ENCODE measurements at regions not wholly inside any gene's neighbourhood (a gene's known extent, or its start where the extent isn't known, plus 50 kb on each side); places are given as distances from the start of the nearest gene placed in this dataset.

DNA sequence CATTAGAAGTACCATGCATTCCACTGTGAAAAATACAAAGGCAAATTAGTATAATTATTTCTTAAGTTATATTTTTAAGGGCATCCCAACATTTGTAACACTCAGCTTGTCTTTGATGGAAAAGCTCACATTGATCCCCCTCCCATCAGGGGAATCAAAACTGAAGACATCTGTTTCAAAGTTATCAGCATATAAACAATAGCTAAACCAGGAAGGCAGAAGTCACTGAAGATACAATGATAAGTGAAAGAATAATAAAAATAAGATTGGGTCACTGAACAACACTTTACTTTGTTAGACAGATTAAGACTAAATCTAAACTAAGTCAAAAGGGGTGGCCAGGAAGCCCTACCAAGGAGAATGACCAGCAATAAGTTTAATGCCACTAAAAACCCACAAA is 801.9 kb upstream of the ACO1 start:
- Histone ChIP-seq H3K36me3 (ENCODE audit: control insufficient read depth in 2 of 2, insufficient read depth in 2 of 2, low read length in 1 of 2) (no peaks in the 10 kb centered on the region), H3K27me3 (replicated peaks in 1 of 2; ENCODE audit: control insufficient read depth in 2 of 2, insufficient read depth in 2 of 2, low read length in 1 of 2) (no peaks in the 10 kb centered on the region), H3K4me3 (no peak overlapping the region), H3K4me2 (ENCODE audit: control insufficient read depth, insufficient read depth) (no peak overlapping the region), H2AFZ (ENCODE audit: control insufficient read depth, low read depth, low read length) (no peak overlapping the region), H3K4me1 (ENCODE audit: control insufficient read depth, insufficient read depth, low read length) (no peaks in the 10 kb centered on the region), H4K20me1 (ENCODE audit: control insufficient read depth, insufficient read depth) (no peaks in the 10 kb centered on the region), H3K79me2 (ENCODE audit: control insufficient read depth, insufficient read depth, low read length) (no peaks in the 10 kb centered on the region), H3K9me3 (replicated peaks; ENCODE audit: control insufficient read depth, insufficient read depth, low read length) (no peaks in the 10 kb centered on the region), H3K27ac (ENCODE audit: control insufficient read depth, insufficient read depth) (no peak overlapping the region), H3K9ac (ENCODE audit: control insufficient read depth, insufficient read depth, low read length) (no peak overlapping the region)
- FAIRE-seq (no peak), ATAC-seq (no peak), DNase-seq (ENCODE audit: low read depth, low spot score) (no peak)
- TF ChIP-seq, protein P1, sequence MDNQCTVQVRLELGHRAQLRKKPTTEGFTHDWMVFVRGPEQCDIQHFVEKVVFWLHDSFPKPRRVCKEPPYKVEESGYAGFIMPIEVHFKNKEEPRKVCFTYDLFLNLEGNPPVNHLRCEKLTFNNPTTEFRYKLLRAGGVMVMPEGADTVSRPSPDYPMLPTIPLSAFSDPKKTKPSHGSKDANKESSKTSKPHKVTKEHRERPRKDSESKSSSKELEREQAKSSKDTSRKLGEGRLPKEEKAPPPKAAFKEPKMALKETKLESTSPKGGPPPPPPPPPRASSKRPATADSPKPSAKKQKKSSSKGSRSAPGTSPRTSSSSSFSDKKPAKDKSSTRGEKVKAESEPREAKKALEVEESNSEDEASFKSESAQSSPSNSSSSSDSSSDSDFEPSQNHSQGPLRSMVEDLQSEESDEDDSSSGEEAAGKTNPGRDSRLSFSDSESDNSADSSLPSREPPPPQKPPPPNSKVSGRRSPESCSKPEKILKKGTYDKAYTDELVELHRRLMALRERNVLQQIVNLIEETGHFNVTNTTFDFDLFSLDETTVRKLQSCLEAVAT (IDR thresholded peaks at IDR 0.05) = no peak
- TF ChIP-seq, protein P2, sequence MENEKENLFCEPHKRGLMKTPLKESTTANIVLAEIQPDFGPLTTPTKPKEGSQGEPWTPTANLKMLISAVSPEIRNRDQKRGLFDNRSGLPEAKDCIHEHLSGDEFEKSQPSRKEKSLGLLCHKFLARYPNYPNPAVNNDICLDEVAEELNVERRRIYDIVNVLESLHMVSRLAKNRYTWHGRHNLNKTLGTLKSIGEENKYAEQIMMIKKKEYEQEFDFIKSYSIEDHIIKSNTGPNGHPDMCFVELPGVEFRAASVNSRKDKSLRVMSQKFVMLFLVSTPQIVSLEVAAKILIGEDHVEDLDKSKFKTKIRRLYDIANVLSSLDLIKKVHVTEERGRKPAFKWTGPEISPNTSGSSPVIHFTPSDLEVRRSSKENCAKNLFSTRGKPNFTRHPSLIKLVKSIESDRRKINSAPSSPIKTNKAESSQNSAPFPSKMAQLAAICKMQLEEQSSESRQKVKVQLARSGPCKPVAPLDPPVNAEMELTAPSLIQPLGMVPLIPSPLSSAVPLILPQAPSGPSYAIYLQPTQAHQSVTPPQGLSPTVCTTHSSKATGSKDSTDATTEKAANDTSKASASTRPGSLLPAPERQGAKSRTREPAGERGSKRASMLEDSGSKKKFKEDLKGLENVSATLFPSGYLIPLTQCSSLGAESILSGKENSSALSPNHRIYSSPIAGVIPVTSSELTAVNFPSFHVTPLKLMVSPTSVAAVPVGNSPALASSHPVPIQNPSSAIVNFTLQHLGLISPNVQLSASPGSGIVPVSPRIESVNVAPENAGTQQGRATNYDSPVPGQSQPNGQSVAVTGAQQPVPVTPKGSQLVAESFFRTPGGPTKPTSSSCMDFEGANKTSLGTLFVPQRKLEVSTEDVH (IDR thresholded peaks at IDR 0.05; ENCODE audit: low read depth, partially characterized antibody) = no peak
- no peak for TF ChIP-seq RCOR1 (conservative IDR thresholded peaks at IDR 0.05; ENCODE audit: low read depth, low read length)
- no peak for TF ChIP-seq IKZF2 (IDR thresholded peaks at IDR 0.05)
- TF ChIP-seq, protein P3, sequence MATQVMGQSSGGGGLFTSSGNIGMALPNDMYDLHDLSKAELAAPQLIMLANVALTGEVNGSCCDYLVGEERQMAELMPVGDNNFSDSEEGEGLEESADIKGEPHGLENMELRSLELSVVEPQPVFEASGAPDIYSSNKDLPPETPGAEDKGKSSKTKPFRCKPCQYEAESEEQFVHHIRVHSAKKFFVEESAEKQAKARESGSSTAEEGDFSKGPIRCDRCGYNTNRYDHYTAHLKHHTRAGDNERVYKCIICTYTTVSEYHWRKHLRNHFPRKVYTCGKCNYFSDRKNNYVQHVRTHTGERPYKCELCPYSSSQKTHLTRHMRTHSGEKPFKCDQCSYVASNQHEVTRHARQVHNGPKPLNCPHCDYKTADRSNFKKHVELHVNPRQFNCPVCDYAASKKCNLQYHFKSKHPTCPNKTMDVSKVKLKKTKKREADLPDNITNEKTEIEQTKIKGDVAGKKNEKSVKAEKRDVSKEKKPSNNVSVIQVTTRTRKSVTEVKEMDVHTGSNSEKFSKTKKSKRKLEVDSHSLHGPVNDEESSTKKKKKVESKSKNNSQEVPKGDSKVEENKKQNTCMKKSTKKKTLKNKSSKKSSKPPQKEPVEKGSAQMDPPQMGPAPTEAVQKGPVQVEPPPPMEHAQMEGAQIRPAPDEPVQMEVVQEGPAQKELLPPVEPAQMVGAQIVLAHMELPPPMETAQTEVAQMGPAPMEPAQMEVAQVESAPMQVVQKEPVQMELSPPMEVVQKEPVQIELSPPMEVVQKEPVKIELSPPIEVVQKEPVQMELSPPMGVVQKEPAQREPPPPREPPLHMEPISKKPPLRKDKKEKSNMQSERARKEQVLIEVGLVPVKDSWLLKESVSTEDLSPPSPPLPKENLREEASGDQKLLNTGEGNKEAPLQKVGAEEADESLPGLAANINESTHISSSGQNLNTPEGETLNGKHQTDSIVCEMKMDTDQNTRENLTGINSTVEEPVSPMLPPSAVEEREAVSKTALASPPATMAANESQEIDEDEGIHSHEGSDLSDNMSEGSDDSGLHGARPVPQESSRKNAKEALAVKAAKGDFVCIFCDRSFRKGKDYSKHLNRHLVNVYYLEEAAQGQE (IDR thresholded peaks at IDR 0.05; ENCODE audit: low read depth, low read length) = no peak
- TF ChIP-seq RAD51 (IDR thresholded peaks at IDR 0.05) = no peak
- no peak for TF ChIP-seq SIX5 (IDR thresholded peaks at IDR 0.05; ENCODE audit: low read depth, low read length, severe bottlenecking)
- TF ChIP-seq, protein P4, sequence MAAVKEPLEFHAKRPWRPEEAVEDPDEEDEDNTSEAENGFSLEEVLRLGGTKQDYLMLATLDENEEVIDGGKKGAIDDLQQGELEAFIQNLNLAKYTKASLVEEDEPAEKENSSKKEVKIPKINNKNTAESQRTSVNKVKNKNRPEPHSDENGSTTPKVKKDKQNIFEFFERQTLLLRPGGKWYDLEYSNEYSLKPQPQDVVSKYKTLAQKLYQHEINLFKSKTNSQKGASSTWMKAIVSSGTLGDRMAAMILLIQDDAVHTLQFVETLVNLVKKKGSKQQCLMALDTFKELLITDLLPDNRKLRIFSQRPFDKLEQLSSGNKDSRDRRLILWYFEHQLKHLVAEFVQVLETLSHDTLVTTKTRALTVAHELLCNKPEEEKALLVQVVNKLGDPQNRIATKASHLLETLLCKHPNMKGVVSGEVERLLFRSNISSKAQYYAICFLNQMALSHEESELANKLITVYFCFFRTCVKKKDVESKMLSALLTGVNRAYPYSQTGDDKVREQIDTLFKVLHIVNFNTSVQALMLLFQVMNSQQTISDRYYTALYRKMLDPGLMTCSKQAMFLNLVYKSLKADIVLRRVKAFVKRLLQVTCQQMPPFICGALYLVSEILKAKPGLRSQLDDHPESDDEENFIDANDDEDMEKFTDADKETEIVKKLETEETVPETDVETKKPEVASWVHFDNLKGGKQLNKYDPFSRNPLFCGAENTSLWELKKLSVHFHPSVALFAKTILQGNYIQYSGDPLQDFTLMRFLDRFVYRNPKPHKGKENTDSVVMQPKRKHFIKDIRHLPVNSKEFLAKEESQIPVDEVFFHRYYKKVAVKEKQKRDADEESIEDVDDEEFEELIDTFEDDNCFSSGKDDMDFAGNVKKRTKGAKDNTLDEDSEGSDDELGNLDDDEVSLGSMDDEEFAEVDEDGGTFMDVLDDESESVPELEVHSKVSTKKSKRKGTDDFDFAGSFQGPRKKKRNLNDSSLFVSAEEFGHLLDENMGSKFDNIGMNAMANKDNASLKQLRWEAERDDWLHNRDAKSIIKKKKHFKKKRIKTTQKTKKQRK (IDR thresholded peaks at IDR 0.05; ENCODE audit: low read depth, low read length) = no peak
- no peak for TF ChIP-seq SMAD1 (IDR thresholded peaks at IDR 0.05; ENCODE audit: low read depth, partially characterized antibody)
- TF ChIP-seq ZSCAN29 (IDR thresholded peaks at IDR 0.05) = no peak
- TF ChIP-seq, protein P5, sequence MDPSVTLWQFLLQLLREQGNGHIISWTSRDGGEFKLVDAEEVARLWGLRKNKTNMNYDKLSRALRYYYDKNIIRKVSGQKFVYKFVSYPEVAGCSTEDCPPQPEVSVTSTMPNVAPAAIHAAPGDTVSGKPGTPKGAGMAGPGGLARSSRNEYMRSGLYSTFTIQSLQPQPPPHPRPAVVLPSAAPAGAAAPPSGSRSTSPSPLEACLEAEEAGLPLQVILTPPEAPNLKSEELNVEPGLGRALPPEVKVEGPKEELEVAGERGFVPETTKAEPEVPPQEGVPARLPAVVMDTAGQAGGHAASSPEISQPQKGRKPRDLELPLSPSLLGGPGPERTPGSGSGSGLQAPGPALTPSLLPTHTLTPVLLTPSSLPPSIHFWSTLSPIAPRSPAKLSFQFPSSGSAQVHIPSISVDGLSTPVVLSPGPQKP (IDR thresholded peaks at IDR 0.05; ENCODE audit: low read depth, low read length) = no peak
- TF ChIP-seq SRF (IDR thresholded peaks at IDR 0.05; ENCODE audit: low read depth in 2 of 2, low read length in 2 of 2) = no peak
- no peak for TF ChIP-seq HCFC1 (IDR thresholded peaks at IDR 0.05; ENCODE audit: low read length)
- no peak for TF ChIP-seq NR2F1 (conservative IDR thresholded peaks at IDR 0.05)
- ChIA-PET SMC1A (ENCODE audit: uncharacterized antibody, unreplicated experiment) (no interaction called here), POLR2A (no interaction called here), CTCF (no interaction called here), RAD21 (ENCODE audit: unreplicated experiment) (interaction anchor here (0.6 kb wide), 1 partner anchor 1702 kb away, joined by 3 read pairs; no protein-coding TSS in a partner anchor)
- intact Hi-C loops (cut with micrococcal nuclease; ENCODE audit: unreplicated experiment) (no loop called here), in situ Hi-C loops (cut with MboI) (no loop called here)
- BruUV-seq (replicated peaks) = no TSS peak
